IMR-90 (cell line): ENCODE measurements at regions not wholly inside any gene's neighbourhood (a gene's known extent, or its start where the extent isn't known, plus 50 kb on each side); places are given as distances from the start of the nearest gene placed in this dataset.

Experiments used
- ATAC-seq: fragments of 200-7000 bp; cut with Tn5 transposase; 2 replicates; pipeline ENCODE4 v1.9.1; 2020; ENCODE audit warnings: low read depth, mild to moderate bottlenecking, moderate library complexity
- BruUV-seq: library from RNA; stranded (reverse); fragments of 400-500 nt; replicated peaks from 2 replicates; lab custom pipeline; 2021; lab: Mats Ljungman, UMichigan
- CTCF ChIA-PET: fragments of 300-600 bp; formaldehyde crosslinking; extraction: SDS; loops from one replicate; lab custom pipeline; 2021; ENCODE audit warnings: antibody characterized with exemption; lab: Yijun Ruan, JAX
- POLR2A ChIA-PET: fragments of 300-600 bp; sonication (Branson Sonifier 250); formaldehyde crosslinking; loops from one replicate; lab custom pipeline; 2022; ENCODE audit warnings: antibody characterized with exemption; ENCODE audit not compliant: unreplicated experiment; lab: Charles Lee
- DNase-seq: peaks from one replicate; pipeline ENCODE4 v3.0.0; 2013
- H2AFZ ChIP-seq: replicated peaks from 2 replicates; pipeline ENCODE3; 2013; ENCODE audit warnings: low read length, mild to moderate bottlenecking; ENCODE audit not compliant: poor library complexity
- H2AK5ac ChIP-seq: 2 replicates; pipeline ENCODE4 v1.6.1; 2013; ENCODE audit warnings: low read depth, low read length, inconsistent platforms
- H2AK9ac ChIP-seq: replicated peaks from 2 replicates; pipeline ENCODE3; 2013; ENCODE audit warnings: mild to moderate bottlenecking, low read depth, low read length, moderate library complexity; ENCODE audit not compliant: poor library complexity
- H2BK120ac ChIP-seq: 2 replicates; pipeline ENCODE4 v1.6.1; 2013; ENCODE audit warnings: low read depth, low read length, inconsistent platforms
- H2BK15ac ChIP-seq: 3 replicates; pipeline ENCODE4 v1.6.1; 2013; ENCODE audit warnings: low read depth, low read length, inconsistent platforms
- H2BK20ac ChIP-seq: 2 replicates; pipeline ENCODE4 v1.6.1; 2013; ENCODE audit warnings: low read depth, mild to moderate bottlenecking, inconsistent platforms, low read length, moderate library complexity
- H2BK5ac ChIP-seq: 2 replicates; pipeline ENCODE4 v1.6.1; 2013; ENCODE audit warnings: mild to moderate bottlenecking, low read depth, low read length, inconsistent platforms; ENCODE audit not compliant: poor library complexity, severe bottlenecking
- H3K14ac ChIP-seq: replicated peaks from 2 replicates; pipeline ENCODE4 v1.6.1; 2013; ENCODE audit warnings: low read depth, low read length, inconsistent platforms
- H3K18ac ChIP-seq: 2 replicates; pipeline ENCODE4 v1.6.1; 2013; ENCODE audit warnings: low read depth, low read length, control low read depth
- H3K23ac ChIP-seq: 2 replicates; pipeline ENCODE4 v1.6.1; 2013; ENCODE audit warnings: low read depth, low read length, inconsistent platforms
- H3K27ac ChIP-seq: 2 replicates; pipeline ENCODE4 v1.5.1; 2013; ENCODE audit warnings: mild to moderate bottlenecking, control low read depth, low read length; ENCODE audit not compliant: insufficient read depth
- H3K27me3 ChIP-seq: 2 replicates; pipeline ENCODE4 v1.6.1; 2013; ENCODE audit warnings: low read length; ENCODE audit not compliant: control insufficient read depth, insufficient read depth
- H3K36me3 ChIP-seq: 2 replicates; pipeline ENCODE4 v1.6.1; 2013; ENCODE audit warnings: low read length, mixed read lengths; ENCODE audit not compliant: control insufficient read depth, insufficient read depth
- H3K4ac ChIP-seq: 2 replicates; pipeline ENCODE4 v1.6.1; 2013; ENCODE audit warnings: low read depth, low read length, inconsistent platforms
- H3K4me1 ChIP-seq: 2 replicates; pipeline ENCODE4 v1.6.1; 2013; ENCODE audit warnings: low read length, mixed read lengths; ENCODE audit not compliant: control insufficient read depth, insufficient read depth
- H3K4me2 ChIP-seq: 2 replicates; pipeline ENCODE4 v1.6.1; 2013; ENCODE audit warnings: low read depth, mild to moderate bottlenecking, control low read depth, low read length, moderate library complexity
- H3K4me3 ChIP-seq: 2 replicates; pipeline ENCODE4 v1.5.1; 2013; ENCODE audit warnings: low read depth, mild to moderate bottlenecking, control low read depth, low read length, moderate library complexity; ENCODE audit not compliant: insufficient read depth
- H3K56ac ChIP-seq: 2 replicates; pipeline ENCODE4 v1.6.1; 2013; ENCODE audit warnings: low read length, inconsistent platforms; ENCODE audit not compliant: insufficient read depth; ENCODE audit errors: extremely low read depth
- H3K79me1 ChIP-seq, 2 experiments: 2 replicates each; pipeline ENCODE4 v1.6.1; 2013; ENCODE audit warnings: low read length in 2 of 2, inconsistent platforms in 1 of 2, low read depth in 1 of 2
- H3K9ac ChIP-seq: 2 replicates; pipeline ENCODE4 v1.6.1; 2013; ENCODE audit warnings: low read depth, low read length, control low read depth
- H3K9me1 ChIP-seq: 2 replicates; pipeline ENCODE4 v1.6.1; 2013; ENCODE audit warnings: low read length, inconsistent platforms; ENCODE audit not compliant: insufficient read depth
- H3K9me3 ChIP-seq: 2 replicates; pipeline ENCODE4 v1.6.1; 2013; ENCODE audit warnings: low read length; ENCODE audit not compliant: control insufficient read depth, insufficient read depth
- H4K20me1 ChIP-seq: 2 replicates; pipeline ENCODE4 v1.6.1; 2013; ENCODE audit warnings: low read length, inconsistent platforms; ENCODE audit not compliant: insufficient read depth
- H4K5ac ChIP-seq: 2 replicates; pipeline ENCODE4 v1.6.1; 2013; ENCODE audit warnings: mild to moderate bottlenecking, low read depth, low read length, control low read depth
- H4K8ac ChIP-seq, 2 experiments: 2 replicates each; pipeline ENCODE4 v1.6.1; 2013; ENCODE audit warnings: low read depth in 2 of 2, low read length in 2 of 2, control low read depth in 1 of 2, inconsistent platforms in 1 of 2
- H4K91ac ChIP-seq: 2 replicates; pipeline ENCODE4 v1.6.1; 2013; ENCODE audit warnings: low read depth, low read length, inconsistent platforms; ENCODE audit not compliant: insufficient read depth
- BHLHE40 ChIP-seq: fragments of 150-350 bp; IDR thresholded peaks from 2 replicates; pipeline ENCODE4 v1.6.1; 2016; ENCODE audit warnings: mild to moderate bottlenecking, low read depth, low read length
- CEBPB ChIP-seq: IDR thresholded peaks from 2 replicates; pipeline ENCODE4 v1.6.1; 2012; ENCODE audit warnings: low read depth, low read length, improper control_type of control experiment
- CHD1 ChIP-seq: IDR thresholded peaks from 2 replicates; pipeline ENCODE4 v1.6.1; 2012; ENCODE audit warnings: low read depth, low read length, improper control_type of control experiment
- CTCF ChIP-seq: conservative IDR thresholded peaks from 2 replicates; pipeline ENCODE4 v1.5.1; 2012; ENCODE audit warnings: mild to moderate bottlenecking, low read depth, low read length, improper control_type of control experiment
- ELK1 ChIP-seq: fragments of 150-350 bp; IDR thresholded peaks from 2 replicates; pipeline ENCODE4 v1.6.1; 2016; ENCODE audit warnings: low read depth, mild to moderate bottlenecking, low read length, moderate library complexity, borderline replicate concordance
- FOS ChIP-seq: fragments of 150-350 bp; IDR thresholded peaks from 2 replicates; pipeline ENCODE4 v1.6.1; 2016; ENCODE audit warnings: low read depth, low read length
- MAFK ChIP-seq: IDR thresholded peaks from 2 replicates; pipeline ENCODE4 v1.6.1; 2012; ENCODE audit warnings: low read depth, low read length, improper control_type of control experiment
- MAZ ChIP-seq: IDR thresholded peaks from 2 replicates; pipeline ENCODE4 v1.6.1; 2012; ENCODE audit warnings: low read depth, mild to moderate bottlenecking, low read length, improper control_type of control experiment, moderate library complexity, borderline replicate concordance
- MXI1 ChIP-seq: IDR thresholded peaks from 2 replicates; pipeline ENCODE4 v1.6.1; 2012; ENCODE audit warnings: low read depth, mild to moderate bottlenecking, low read length, moderate library complexity, borderline replicate concordance
- NFE2L2 ChIP-seq: fragments of 150-350 bp; IDR thresholded peaks from 2 replicates; pipeline ENCODE4 v1.6.1; 2016; ENCODE audit warnings: low read depth, mild to moderate bottlenecking, low read length
- POLR2A ChIP-seq: IDR thresholded peaks from 2 replicates; pipeline ENCODE4 v1.6.1; 2012; ENCODE audit warnings: mild to moderate bottlenecking, low read depth, low read length
- RAD21 ChIP-seq: IDR thresholded peaks from 2 replicates; pipeline ENCODE4 v1.6.1; 2012; ENCODE audit warnings: low read length, improper control_type of control experiment
- RCOR1 ChIP-seq: IDR thresholded peaks from 2 replicates; pipeline ENCODE4 v1.6.1; 2012; ENCODE audit warnings: mild to moderate bottlenecking, low read length, improper control_type of control experiment; ENCODE audit not compliant: insufficient replicate concordance
- RFX5 ChIP-seq: IDR thresholded peaks from 2 replicates; pipeline ENCODE4 v1.8.0; 2012; ENCODE audit warnings: low read depth, mild to moderate bottlenecking, low read length, moderate library complexity
- SMC3 ChIP-seq: fragments of 150-350 bp; IDR thresholded peaks from 2 replicates; pipeline ENCODE4 v1.6.1; 2016; ENCODE audit warnings: low read depth, mild to moderate bottlenecking, antibody characterized with exemption, low read length, moderate library complexity
- USF2 ChIP-seq: fragments of 150-350 bp; IDR thresholded peaks from 2 replicates; pipeline ENCODE4 v1.6.1; 2017; ENCODE audit warnings: mild to moderate bottlenecking, antibody characterized with exemption, low read length, low read depth
- WGBS, 2 experiments: methylation state at CpG; one replicate each; pipeline versions ENCODE4 v1.1.5 to v1.1.7; 2013; ENCODE audit warnings: missing lambda C conversion rate in 2 of 2; ENCODE audit not compliant: insufficient read length in 1 of 2; ENCODE audit errors: extremely low coverage in 2 of 2; 5-methylcytosine and 5-hydroxymethylcytosine counted together
- dilution Hi-C: fragments of 300-500 bp; cut with HindIII; formaldehyde crosslinking; loops from one replicate; pipeline ENCODE4 v1.14.3; 2018; ENCODE audit warnings: low sequenced_read_pairs; ENCODE audit not compliant: unreplicated experiment
- in situ Hi-C: fragments of 300-500 bp; cut with MboI; formaldehyde crosslinking; loops from 3 replicates; pipeline ENCODE4 v1.14.3; 2019; ENCODE audit warnings: low sequenced_read_pairs, inconsistent platforms, mixed read lengths
- intact Hi-C: fragments of 100-400 bp; cut with micrococcal nuclease; formaldehyde crosslinking; loops from 2 replicates; pipeline ENCODE4 v1.10.0; 2022

GRCh38 chr4:184939978-184940377, 78.3 kb upstream of the HELT start:
- no peak overlapping the region for H3K4me2 ChIP-seq
- dilution Hi-C loops, result no loop called here

More at GRCh38 chr4:184939978-184940377, 78.3 kb upstream of the HELT start:
- Histone ChIP-seq H4K5ac (no peak overlapping the region), H2BK15ac (no peak overlapping the region), H3K27me3 (no peaks in the 10 kb centered on the region), H2AFZ (no peak overlapping the region), H4K8ac (no peak overlapping the region), H3K4ac (no peak overlapping the region), H3K14ac (no peak overlapping the region), H3K56ac (no peak overlapping the region), H2BK20ac (no peak overlapping the region), H3K18ac (no peak overlapping the region), H2BK5ac (no peak overlapping the region), H3K4me3 (no peak overlapping the region), H2AK5ac (no peak overlapping the region), H3K9me3 (no peaks in the 10 kb centered on the region), H3K23ac (no peak overlapping the region), H4K20me1 (no peaks in the 10 kb centered on the region), H4K91ac (no peak overlapping the region), H3K4me1 (no peaks in the 10 kb centered on the region), H2BK120ac (no peak overlapping the region), H3K79me1 (no peaks in the 10 kb centered on the region), H3K36me3 (no peaks in the 10 kb centered on the region), H2AK9ac (no peak overlapping the region), H3K9ac (no peak overlapping the region), H3K9me1 (no peaks in the 10 kb centered on the region), H3K27ac (no peak overlapping the region)
- no TSS peak for BruUV-seq
- no CpG with 5 or more reads among the region's 2 CpGs for WGBS, 2 experiments
- ChIA-PET POLR2A (no interaction called here), CTCF (no interaction called here)
- no peak for DNase-seq
- intact Hi-C loops (no loop called here), in situ Hi-C loops (no loop called here)
- no peak for TF ChIP-seq FOS
- TF ChIP-seq RAD21, result no peak
- no peak for TF ChIP-seq USF2
- no peak for TF ChIP-seq MAFK
- no peak for TF ChIP-seq RCOR1
- no peak for TF ChIP-seq CTCF
- TF ChIP-seq BHLHE40, result no peak
- no peak for TF ChIP-seq RFX5
- no peak for TF ChIP-seq POLR2A
- no peak for TF ChIP-seq CHD1
- no peak for TF ChIP-seq CEBPB
- TF ChIP-seq MAZ, result no peak
- TF ChIP-seq NFE2L2, result no peak
- no peak for TF ChIP-seq SMC3
- TF ChIP-seq MXI1, result no peak
- TF ChIP-seq ELK1, result no peak
- ATAC-seq, result no peak
